NCI-H748 (cell line): ENCODE measurements at regions not wholly inside any gene's neighbourhood (a gene's known extent, or its start where the extent isn't known, plus 50 kb on each side); places are given as distances from the start of the nearest gene placed in this dataset.
"Not testable (repeated sequence)": the region's sequence is repeated elsewhere in the genome, so short reads cannot be mapped to it uniquely, and the experiment has no call there.

Experiments used
- DNase-seq: peaks from one replicate; lab custom pipeline; 2025; ENCODE audit not compliant: unreplicated experiment; lab: John Stamatoyannopoulos, UW

DNA sequence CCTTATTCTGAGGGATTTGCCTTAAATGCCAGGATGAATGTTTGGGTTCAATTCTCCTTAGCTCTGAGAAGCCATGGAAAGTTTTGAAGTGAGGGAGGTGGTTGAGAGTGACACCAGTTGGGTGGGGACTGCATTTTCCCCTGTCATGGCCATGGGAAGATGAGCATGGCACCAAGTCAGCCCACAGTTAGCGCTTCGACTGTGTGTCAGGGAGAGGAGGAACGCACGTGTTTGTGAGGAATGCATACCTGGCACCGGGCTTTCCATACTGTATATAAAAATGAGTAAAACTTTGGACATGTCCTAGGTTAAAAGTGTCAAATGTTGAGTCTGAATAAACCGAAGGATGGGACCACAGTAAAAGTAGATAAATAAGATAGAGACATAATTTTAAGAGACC lies 187.5 kb upstream of the KL start:
- DNase-seq = no peak

DNA sequence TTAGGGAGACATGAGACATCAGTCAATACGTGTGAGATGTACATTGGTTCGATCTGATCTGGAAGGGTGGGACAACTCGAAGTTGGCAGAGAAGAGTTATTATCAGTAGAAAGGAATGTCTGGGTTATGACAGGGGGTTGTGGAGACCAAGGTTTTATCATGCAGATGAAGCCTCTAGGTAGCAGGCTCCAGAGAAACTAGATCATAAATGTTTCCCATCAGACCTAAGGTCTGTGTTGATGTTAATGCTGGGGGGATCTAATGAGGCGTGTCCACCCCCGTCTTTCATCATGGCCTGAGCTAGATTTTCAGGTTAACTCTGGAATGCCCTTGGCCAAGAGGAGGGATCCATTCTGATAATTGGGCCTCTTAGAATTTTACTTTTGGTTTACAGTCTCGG lies 187.0 kb upstream of the KL start:
- no peak for DNase-seq

DNA sequence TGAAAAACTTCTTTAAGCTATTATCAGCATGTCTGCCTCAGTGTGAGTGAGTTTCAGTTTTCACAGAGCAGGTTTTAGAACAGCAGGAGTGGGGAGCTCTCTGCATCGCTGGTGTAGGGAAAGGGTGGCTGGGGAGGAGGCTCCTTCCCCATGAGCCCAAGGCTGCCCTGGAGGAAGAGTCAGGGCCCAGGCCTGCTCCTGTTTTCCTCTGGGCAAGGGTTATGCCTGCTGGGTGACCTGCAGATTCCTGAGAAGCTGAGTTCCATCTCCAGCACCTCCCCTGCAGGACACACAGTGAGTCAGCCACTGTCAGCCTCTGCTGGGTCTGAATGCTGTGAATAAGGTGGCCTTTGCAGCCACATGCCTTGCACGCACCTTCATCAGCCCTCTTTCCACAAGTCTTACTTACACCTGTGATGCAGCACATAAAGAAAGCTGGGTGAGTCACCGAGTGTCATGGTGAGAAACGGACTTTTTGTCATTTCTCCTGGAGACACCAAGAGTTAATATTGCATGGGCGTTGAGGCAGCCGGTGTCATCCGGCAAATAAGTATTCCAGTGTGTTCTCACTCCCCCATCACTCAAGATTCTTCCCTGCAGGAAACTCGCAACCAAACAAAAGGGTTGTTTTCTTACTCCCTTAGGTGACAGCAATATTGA lies 186.4 kb upstream of the KL start:
- no peak for DNase-seq

DNA sequence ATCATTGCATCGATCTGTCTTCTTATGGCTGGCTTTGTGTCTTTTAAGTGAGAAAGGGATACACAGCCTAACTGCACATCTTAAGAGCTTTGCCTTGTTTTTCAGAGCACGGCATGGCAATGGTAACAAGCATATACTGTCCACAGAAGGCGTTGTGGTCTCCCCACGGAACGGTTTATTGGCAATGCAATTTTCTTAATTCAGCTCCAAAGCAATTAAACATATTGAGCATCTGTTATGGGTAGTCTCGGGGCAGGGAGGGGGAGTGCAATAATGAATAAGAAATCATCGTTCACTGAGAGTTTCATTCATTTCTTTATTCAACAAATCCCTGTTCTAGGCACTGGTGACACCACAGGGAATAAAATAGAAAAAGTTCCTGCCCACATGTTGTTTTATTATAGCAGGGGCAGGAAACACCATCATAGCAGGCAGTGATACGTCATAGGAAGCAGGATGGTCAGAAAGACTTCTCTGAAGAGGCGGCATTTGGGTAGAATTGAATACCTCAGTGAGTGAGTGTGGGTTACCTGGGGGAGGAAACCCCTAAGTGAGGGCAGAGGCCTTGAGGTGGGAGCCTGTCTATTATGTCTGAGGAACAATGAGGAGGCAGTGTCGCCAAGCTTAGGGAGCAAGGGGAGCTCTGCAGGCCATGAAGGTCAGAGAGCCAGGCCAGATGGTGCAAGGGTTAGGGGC lies 185.7 kb upstream of the KL start:
- DNase-seq = no peak

DNA sequence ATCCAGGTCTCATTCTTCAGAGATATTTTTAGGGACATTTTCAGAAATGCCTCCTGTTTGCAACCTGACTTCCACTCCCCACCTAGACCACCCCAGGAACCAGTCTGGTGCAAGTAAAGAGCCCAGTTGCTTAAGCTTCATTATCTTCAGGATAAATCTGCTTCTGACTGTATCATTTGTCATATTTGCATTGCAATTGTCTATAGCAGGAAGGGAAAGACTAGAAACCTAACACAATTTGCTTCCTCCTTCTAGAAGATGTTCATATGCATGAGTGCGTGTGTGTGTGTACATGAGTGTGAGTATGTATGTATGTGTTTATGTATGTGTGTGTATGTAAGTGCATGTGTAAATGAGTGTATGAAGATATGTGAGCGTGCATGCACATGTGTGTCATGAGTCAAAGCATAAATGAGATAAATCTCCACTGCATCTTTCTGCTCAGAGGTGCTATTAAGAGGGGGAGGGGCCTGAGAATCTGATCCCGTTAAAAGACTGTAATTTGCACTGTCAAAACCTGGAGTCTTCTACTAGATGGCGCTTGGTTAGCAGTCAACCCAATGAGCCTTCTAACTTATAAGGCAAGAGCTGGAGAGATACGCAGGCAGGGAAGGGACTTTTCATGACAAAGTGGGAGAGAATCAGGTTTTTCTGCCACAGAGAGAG lies 178.8 kb upstream of the KL start:
- DNase-seq = peak; percentile 54

GRCh38 chr13:32837973-32838927 lies 178.0 kb upstream of the KL start:
- DNase-seq = peak; percentile 41

DNA sequence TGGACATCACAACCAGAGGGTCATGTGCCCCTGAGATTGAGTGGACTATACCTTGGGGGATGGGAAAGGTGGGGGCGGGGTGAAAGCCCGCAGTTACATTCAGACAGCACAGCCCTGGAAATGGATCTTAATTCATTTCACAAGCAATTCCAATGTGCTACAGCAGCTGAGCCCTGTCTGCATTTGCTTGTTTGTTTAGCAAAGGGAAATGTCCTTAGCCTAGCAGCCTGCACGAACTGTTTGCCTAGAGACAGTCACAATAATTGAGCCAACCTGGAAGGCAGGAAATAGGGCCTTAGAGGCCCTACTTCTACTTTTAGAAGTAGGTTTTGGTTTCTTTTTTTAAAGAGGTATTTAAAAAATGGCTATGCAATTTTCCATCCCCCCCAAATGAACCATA lies 177.3 kb upstream of the KL start:
- DNase-seq = peak; percentile 97

- no peak for DNase-seq
Measured at GRCh38 chr13:32840113-32840512, 176.1 kb upstream of the KL start.

DNA sequence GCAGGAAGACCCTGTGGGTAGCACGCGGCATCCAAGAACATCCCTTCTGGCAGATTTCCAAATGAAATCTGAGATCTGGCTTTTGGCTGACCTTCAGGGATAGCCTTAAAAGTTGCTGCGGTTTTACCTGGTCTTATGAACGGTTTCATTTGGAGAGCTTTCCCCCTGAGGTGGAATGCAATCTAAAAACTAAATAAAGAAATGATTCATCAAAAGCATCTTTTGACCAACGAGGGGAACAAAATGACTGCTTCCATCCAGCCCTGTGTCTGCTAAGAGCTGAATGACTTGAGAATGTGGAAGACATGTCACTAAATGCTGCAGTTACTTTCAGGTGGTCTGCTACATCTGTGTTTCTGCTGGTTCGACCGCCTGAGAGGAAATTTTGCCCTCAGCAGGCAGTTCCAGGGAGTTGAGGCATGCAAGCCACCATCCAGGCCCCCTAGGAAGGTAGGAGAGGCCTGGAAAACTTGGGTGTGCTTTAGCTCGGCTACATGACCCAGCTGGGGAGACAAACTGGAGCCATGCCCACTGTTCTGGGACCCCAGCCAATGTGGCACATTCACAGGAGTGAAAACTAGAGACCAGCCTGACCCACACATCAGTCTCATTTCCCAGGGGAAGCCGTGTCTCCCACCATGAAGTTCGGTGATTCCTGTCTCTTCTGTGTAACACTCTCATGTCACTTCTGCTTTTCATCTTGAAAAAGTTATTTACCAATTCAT lies 175.1 kb upstream of the KL start:
- DNase-seq = peak; percentile 35

DNA sequence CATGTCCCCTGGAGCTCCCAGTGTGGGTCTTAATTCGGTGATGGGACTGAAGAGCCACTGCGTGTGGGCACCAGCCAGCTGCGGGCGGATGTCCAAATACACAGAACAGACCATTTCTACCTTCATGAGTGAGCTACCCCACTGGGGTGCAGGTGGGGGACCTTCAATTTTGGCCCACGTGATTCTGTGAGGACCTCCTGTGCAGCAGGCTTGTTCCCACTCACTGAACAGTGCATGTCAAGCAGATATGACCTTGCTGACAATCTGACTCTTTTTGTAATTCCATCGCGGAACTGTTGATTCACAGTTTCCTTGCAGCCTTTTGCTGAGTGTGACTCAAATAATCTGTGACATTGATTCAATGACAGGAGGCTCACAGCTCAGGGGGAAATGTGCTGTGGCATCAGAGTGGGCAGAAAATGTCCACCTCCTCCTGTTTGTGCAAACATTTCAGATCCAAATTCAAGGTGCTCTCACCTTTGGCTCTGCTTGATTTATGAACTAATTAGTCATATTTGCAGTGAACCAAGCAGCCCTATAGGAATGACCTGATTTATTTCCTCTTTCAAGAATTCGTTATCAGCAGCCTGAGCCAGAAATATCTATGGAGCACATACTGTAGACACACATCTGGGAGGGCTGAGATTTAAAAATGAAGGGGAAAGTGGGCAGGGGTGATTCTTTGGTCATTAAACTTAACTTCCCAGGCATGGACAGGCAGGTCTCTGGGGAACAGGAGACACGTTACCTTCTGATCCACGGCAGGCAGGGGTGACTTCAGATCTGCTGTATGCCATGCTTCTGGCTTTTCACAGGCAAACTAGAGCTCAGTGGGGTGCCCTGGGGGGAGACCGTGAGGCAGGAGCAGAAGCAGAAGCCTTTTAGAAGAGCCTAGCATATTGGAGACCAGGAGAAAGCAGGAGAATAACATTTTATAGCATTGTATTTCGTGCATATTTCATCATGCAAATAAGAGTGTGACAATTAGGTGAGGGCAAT lies 170.0 kb upstream of the KL start:
- no peak for DNase-seq

- not testable (repeated sequence) for DNase-seq
Measured at GRCh38 chr13:32847976-32848375, 168.2 kb upstream of the KL start.

DNA sequence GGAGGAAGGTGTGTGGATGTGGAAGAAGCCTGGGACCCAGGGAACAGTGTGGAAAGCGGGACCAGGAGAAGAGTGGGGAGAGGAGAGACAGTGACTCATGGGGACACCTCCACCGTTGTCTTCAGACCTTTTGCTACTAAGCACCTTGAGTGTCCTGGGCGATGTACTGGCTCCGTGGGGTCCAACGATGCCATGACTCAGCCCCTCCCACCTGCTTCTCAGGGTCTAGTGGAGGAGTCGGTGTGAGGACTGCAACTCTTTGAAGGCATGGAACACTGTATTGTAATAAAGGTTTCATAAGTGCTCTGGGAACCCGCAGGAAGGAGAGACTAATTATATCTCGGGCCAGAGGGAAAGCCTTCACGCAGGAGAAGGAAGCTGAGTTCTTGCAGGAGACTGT lies 166.9 kb upstream of the KL start:
- no peak for DNase-seq

- DNase-seq = no peak
Measured at GRCh38 chr13:32850316-32851052, 165.7 kb upstream of the KL start.

- no peak for DNase-seq
Measured at GRCh38 chr13:32851083-32852069, 164.8 kb upstream of the KL start.

GRCh38 chr13:32852526-32852925 lies 163.7 kb upstream of the KL start:
- DNase-seq = no peak

DNA sequence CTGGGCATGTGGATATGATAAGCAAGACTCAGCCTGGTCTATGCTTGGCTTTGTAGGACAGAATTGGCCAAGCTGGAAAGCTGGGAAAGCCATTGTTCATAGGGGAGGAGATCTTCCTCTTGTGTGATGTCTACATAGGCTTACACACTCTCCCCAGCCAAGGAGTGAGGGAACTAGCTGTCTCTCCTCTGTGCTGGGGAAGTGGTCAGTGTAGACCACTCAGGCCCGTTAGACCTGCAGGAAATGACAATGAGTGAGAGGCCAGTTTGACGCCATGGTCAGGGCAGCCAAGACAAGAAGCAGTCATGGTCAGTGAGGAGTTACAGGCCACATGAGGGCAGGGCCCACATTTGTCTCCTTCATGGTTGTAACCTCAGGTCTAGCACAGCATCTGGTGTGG lies 159.1 kb upstream of the KL start:
- no peak for DNase-seq

- DNase-seq = no peak
Measured at GRCh38 chr13:32857689-32858088, 158.5 kb upstream of the KL start.
